Fibroblast of upper back skin (primary cell): ENCODE measurements at regions not wholly inside any gene's neighbourhood (a gene's known extent, or its start where the extent isn't known, plus 50 kb on each side); places are given as distances from the start of the nearest gene placed in this dataset.

Experiments
- DNase-seq: peaks from one replicate; pipeline ENCODE4 v3.0.0-alpha.2; 2013

DNA sequence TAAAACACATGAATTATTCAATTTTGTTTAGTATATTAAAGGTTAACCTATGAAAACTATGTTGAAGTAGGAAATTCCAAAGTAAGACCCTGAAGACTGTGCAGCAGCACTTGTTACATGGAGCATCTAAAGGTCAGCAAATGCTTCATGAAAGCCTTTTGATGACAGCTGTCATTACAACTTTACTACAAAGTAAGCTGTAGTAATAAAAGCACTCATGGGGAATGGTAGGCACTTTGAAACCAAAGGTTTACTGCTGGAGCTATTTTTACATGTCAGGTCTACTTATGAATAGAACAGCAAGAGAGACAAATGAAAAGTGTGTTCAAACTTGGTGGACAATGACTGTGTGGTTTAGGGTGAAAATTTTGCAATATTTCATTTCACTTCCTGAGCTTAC is 672.5 kb upstream of the PCDH20 start:
- DNase-seq = no peak

DNA sequence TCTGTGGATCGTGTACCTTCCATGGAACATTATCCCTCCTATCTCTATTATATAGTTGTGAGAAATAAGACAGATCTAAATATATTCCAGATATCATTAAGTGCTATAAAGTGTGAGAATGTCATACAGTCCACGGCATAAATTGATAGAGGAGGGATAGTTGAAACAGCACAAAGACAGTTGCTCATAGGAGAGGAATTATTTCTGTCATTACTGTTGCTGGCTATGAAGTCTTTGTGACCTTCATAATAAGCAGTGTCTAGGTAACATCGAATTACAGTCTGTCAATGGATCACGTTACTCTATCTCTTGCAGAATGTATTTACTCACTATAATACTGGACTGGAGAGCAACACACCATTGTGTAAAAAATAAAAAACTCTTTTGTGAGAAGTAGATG is 671.5 kb upstream of the PCDH20 start:
- DNase-seq = no peak

DNA sequence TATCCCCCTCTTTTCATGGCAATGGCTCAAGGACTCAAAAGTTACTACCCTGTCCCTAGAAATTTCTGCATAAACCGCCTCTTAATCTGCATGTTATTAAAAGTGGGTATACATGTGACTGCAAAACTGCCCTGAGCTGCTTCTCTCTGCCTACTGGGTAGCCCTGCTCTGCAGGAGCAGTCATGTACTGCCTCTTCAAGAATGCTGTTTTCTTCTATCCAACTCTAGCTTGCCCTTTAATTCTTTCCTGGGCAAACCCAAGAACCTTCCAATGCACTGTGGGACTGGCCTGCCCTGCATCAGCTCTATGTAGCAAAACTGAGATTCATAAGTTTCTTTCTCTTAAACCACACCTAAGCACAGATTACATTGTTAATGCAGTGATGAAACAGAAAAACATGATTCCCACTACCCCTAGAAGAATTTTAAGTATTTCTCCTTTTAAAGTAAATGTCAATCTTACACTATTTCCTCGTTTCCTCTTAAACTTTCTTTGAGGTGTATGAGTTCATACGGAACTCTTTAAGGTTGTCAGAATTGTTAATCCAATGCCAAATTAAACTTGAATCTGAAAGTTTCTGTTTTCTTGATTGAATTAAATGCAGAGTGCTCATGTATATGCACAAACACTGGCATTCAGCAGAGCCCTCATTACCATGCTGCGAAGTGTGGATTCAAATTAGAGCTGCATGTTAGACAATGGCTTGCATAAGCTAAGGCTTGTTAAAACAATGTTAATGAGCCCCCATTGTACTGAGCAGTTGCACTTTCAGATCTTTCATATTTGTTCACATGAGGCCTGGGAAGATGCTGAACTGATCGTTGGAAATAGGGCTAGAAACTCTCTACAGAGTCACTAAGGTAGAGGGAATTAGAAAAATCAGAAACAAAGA is 669.9 kb upstream of the PCDH20 start:
- DNase-seq = no peak

DNA sequence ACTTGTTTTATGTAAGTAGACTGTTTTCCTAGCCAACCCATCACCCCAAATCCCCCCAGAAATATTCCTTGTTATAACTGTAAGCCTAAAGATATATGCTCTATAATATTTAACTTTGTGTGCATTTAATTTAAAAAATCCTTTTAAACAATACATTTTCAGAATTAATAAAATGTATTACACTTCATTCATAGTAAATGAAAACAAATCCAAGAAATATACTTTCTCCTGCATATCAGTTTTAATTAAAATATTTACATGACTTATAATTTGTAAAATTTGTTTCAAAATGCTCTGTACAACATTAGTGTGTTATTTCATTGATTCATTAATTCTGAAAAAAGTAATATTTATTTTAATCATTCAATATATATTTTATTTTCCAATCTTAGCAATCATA is 669.1 kb upstream of the PCDH20 start:
- DNase-seq = no peak

DNA sequence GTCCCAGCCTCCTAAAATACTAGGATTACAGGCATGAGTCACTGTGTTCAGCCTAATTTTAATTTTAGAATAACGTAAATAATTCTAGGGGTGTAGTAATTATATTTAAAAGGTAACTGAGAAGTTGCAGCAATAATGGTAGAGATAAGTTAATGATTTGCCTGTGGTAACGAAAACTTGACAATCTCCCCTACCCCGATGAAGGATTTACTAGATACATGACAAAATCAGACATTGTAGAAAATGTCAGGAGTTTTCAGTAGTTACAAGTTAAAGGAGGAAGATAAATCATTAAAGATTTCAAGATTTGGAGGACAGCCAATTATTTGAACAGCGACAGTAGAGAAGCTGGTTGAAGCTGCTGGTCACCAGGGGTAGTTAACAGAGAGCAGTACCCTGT is 652.2 kb upstream of the PCDH20 start:
- DNase-seq = no peak

DNA sequence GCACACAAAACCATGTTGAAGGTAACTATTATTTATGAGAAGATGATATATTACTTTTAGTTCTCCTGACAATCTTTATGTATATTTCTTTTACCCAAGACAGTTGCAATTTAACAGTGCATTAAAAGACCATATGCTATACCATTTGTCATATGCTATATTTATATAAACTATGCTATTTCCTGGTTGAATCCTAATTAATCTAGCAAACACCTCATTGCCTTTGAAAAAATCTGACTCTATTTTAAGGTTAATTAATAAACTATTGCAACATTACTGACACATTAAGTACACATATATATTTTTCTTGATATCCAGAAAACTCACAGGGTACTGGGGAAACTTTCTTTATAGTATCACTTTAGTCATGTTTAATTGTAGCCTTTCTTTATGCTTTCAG is 649.4 kb upstream of the PCDH20 start:
- DNase-seq = no peak

DNA sequence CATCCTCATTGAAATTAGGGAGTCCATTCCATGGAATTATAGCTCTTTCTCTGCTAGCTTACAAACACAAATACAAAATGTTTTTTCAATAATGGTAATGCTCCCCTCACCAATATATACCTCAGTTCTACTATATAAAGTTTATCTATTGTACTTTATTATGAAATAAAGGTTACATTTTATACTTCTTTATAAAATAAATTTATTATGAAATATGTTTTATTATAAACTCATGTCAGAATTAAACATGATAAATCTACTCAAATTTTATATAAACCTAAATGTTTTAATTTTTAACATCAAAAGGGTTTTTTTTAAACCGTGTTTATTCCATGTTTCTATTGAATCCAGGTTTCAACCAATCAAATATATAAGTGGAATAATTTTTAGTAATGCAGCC is 646.1 kb upstream of the PCDH20 start:
- DNase-seq = no peak

DNA sequence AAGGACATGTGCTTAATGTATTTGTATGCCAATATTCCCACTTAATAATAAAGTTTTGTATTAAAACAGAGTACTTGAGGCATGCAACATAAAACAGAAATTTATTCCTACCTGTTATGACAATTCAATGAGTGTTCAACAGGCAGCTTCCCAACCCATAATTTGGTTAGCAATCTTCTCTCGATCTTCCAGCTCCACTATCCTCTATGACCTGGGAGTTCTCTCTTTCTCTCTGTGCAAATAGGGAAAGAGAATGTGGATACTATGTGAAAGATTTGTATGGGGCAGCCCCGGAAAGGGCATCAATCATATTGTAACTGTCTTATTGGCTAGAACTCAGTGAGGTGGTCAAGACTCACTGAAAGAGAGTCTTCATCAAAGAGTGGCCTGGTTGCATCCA is 644.9 kb upstream of the PCDH20 start:
- no peak for DNase-seq

DNA sequence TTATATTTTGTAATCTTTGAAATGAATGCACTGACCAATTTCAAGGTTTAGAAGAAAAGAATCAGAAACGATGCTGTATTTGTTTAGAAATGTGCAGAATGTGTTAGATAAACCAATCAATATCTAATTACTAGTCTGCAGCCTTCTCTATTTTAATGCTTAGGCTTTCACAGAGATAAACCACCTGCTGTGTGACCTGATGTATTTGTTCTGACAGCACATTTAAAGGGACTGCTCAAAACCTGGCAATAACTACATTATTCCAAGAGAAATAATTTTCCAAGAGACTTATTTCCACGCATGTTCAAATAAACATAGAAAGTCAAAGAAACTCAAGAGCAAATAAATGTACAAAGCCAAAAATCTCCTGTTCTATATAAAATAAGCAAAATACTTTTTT is 641.6 kb upstream of the PCDH20 start:
- DNase-seq = no peak

DNA sequence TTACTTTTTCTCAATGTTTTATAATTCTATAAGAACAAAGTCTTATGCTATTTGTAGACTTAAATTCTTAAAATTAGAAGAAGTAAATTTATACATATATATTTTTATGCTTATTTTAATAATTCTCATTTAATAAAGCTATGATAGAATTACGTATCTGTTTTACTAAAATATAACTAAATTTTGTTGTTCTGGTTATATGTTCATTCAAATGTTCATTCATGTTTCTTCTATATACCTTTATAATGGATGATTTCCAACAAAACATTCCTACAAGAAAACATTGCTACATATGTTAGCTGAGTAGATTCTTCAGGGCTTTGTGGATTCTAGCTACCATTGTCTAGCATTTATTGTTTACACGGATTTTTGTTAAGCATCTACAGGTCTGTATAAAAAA is 634.3 kb upstream of the PCDH20 start:
- no peak for DNase-seq

DNA sequence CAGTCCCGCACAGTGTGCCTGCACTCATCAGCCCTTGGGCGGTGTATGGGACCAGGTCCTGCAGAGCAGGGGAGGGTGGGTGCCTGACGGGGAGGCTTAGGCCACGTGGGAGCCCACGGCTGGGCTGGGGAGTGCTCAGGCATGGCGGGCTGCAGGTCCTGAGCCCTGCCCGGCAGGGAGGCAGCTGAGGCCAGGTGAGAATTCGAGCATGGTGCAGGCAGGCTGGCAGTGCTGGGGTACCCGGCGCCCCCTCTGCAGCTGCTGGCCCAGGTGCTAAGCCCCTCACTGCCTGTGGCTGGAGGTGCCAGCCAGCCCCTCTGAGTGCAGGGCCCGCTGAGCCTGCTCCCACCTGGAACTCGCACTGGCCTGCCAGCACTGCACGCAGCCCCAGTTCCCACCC is 630.9 kb upstream of the PCDH20 start:
- DNase-seq = no peak

DNA sequence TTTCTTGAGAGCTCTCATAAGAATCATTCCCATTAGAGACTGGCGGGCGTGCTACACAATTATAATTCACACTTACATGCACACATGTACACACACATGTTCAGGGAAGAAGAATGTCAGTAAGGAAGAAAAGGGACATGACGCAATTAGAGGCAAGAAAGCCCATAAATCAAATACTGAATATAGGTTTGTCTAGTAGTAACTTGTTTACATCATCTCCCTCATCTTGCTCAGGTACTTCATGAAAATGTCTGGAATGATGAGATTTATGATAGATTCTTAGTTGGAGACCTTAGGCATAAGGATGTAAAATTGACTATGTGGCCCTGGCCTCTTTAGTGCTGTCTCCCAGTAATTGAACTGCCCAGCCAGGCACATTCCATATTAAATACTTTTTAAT is 628.0 kb upstream of the PCDH20 start:
- DNase-seq = no peak

DNA sequence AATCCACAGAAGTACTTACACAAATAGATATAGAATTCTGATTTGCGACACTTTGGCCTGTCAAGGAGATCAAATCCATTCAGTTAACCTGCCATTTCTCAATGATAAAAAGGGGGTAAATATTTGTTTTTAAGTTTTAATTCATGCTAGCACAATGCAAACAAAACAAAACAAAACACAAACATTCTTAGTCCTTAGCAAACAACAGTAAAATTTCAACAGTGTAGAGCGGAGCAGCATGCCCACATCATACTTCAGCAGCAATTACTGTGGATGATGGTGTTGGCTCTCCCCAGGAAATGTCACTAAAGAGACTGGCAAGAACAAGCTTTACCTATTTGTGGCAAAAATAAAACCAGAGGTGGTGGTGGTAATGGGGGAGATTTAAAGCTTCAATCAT is 625.2 kb upstream of the PCDH20 start:
- DNase-seq = no peak

DNA sequence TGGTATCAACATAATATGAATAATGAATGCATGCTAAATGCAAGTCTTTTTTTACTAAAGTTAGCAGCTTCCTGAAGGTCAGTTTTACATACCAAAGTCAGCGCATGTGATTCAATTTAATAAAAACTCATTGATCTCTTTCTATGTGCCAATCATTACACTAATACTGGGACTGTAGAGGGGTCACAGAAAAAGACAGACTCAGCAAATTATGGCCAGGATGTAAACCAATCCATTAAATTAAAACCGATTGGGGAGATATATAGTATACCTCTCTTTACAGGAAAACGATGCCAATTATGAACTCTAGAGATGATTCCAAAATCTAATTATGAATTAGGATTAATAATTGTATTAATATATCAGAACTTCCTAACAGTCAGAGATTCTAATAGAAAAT is 624.4 kb upstream of the PCDH20 start:
- DNase-seq = no peak

DNA sequence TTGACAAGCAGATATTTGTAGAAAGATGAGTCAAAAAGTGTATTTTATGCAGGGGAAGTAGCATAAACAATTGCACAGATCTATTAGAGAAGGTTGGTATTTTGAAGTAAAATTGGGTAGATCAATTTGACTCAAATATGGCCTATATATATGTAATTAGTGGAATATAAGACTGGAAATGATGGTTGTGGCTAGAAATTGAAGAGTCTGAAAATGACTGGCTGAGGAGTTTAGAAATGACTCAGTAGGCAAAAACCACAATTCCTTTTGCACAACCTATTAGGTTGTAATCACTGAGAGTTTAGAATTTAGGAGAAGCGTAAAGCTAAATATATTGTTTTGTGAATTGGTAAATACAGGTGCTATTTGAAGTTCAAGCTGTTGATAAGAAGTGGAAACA is 622.6 kb upstream of the PCDH20 start:
- no peak for DNase-seq

DNA sequence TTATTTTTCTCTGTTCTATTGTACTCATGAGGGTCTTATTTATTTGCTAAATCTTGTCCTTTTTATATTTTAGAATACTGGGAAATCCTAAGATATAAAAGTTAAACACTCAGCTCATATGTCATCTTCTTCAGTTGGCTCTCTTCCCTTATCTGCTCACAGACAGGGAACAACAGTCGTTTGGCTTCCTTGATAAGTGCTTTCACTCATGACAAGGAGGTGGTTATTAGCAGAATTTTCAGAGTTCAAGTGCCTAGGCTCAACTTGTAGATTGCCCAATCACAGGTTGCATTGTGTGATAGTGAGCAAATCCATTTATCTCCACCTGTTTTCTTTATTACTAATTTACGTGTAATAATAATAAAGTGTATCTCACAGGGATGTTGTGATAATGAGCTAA is 620.3 kb upstream of the PCDH20 start:
- no peak for DNase-seq

DNA sequence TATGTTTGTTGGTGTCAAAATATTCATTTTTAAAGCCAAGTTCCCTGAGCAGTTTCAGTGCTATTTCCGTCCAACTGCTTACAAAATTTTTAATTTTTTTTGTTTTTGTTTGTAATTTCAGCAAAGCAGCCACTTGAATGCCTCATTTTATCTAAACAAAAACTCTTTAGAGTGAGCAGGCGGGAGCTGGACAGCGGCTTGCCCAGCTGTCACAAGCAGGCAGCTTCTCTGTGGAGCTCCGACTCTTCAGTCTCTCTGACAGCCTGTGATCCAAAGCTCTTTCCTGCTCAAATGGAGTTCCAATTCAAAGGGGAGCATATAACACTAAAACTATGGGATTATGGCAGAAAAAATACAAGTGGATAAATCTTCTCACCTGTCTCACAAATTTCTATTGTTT is 618.3 kb upstream of the PCDH20 start:
- no peak for DNase-seq

DNA sequence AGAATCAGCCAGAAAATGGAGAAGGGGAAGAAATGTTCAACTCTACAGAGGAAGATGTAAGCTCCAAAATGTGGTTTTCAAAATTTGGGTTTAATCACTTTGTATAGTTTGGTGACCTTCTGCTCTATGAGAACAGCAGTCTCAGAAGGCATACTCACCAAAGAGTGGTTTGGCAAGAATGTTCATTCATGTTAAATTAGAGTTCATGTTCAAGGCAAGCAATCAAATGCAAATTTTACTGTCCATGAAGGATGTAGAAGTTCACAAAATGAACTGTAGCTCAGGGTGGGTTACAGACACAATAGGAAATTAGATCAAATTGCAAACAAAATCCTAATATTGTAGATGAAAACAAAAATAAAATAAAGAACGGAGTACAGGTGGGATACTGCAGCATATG is 606.7 kb upstream of the PCDH20 start:
- DNase-seq = no peak

DNA sequence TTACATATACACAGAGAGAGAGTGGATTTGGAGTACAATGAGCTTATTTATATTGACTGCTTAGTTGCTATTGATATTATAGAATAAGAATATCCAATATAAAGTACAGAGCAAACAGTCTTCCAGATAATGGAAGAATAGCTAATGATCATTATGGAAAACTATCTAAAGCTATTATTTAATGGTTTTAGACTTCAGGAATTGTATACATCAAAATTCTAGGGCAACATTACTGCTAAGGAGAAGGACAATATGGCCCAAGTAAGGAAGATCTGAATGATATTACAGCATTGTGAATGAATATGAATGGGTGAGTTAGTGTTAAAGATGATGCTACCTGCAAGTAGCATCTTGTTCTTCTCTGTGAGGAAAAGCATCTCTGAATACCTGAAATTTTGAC is 604.2 kb upstream of the PCDH20 start:
- DNase-seq = no peak

DNA sequence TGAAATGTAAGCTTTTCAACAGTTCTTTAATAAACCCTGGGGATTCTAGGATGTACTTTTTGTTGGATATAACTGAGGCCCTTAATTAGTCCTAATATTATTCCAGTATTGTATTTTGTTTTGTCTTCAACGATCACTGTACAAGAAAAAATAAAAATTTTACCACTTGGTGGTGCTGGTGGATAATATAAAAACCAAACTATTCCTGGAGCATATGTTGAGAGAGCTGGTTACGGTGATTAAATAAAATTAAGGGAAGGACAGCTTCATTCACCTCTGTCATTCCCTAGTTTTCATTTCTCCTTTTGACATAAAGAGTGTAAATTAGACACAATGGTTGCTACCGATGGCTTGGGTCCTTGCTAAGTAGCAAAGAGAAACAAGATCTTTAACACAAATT is 598.6 kb upstream of the PCDH20 start:
- no peak for DNase-seq

DNA sequence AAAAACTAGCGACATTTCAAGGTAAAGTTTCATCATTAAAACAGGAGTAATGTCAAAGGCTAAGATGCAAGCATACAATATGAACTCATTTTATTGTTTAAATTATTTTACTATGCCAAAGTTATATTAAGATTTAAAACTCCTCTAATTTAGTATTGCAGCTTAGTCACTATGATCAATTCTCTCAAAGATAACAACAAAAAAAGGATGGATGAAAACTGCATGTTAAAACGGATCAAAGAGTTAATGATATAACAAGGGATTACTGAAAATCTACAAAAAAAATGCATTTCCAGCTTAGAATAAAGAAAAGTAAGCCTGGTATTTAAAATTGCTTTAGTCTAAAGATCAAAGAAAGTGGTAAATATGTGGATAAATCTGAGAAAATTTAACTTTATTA is 587.8 kb upstream of the PCDH20 start:
- no peak for DNase-seq

DNA sequence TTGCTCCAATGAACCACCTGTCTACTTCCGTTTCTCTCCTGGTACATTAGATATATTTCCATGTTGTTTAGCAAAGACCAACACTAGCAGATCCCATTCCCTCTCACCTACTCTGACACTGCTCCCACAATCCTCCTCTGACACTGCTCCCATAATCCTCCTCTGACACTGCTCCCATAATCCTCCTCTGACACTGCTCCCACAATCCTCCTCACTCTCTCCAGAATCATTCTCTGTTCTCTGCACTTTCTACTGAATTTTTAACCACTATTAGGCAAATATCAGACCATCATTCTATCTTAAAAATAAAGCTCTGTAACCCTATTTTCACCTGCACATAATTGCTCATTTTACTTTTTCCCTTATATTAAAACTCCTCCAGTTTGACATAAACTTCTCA is 578.5 kb upstream of the PCDH20 start:
- no peak for DNase-seq

DNA sequence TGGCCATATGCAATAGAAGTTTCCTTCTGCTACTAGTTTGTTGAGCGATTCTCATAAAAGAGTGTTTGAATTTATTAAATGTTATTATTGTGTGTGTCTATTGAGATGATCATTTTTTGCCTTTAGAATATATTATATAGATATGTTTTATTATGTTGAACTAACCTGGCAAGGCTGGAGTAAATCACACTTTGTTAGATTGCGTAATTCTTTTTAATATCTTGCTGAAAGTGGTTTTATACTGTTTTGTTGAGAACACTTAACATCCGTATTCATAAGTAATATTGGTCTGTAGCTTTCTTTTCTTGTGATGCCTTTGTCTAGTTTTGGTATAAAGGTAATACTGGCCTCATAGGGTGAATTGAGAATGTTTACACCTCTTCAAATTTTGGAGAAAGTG is 574.3 kb upstream of the PCDH20 start:
- DNase-seq = no peak

DNA sequence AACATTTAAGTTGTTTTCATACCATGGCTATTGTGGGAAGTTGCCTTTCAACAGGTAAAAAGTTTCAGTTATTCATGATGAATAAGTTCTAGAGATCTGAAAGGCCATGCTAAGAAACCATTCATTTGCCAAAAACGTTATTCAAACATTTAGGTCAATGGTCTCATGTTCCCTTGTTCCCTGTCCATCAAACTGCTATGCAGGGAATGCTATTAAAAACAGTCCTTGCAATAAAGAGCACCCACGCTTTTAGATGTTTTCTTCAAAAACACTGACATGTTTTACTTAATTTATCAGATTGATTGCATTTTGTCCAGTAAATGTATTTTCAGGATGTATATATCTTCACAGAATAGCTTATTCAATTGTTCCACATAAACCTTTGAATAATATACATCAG is 573.2 kb upstream of the PCDH20 start:
- no peak for DNase-seq

DNA sequence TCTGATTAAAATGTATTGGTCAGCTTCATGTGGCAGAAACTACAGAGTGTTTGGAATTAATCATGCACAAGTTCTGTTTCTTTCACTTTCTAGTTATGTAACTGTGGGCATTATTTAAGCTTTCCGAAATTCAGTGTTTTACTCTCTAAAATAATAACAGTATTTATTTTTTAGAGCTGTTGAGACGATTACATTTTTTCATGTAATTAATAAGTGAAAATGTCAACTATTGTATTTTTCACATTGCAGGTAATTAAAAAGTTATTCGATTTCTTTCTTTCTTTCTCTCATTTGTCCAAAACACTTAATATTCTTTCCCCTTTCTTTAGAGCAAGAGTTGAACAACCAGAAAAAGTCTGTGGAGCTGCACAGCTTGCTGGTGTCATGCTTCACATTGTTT is 559.4 kb upstream of the PCDH20 start:
- no peak for DNase-seq

DNA sequence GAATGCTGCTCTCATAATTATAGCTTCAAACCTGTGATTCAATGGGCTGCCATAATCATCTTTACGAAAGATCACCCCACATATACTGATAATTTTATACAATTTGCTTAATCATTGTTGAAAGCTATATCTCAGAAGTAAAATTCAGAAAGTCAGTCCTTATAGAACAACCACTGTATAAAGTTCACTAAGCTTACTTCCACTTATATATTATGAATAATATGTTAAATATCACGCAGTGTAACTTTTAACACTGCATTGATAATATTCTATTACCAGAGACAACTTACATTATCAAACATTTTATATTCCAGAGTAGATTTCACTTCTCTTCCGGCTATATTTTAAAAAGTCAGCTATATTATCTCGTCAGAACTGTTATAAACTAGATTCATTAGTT is 550.1 kb upstream of the PCDH20 start:
- no peak for DNase-seq
